HPDE6-E6E7 (cell line): ENCODE measurements at regions not wholly inside any gene's neighbourhood (a gene's known extent, or its start where the extent isn't known, plus 50 kb on each side); places are given as distances from the start of the nearest gene placed in this dataset.
"Not testable (repeated sequence)": the region's sequence is repeated elsewhere in the genome, so short reads cannot be mapped to it uniquely, and the experiment has no call there.

Experiments used
- DNase-seq: peaks from one replicate; pipeline ENCODE4 v3.0.0; 2011; ENCODE audit warnings: missing footprints; ENCODE audit errors: extremely low spot score

- DNase-seq = no peak
Observed at GRCh38 chr16:5220705-5221104, 123.1 kb upstream of the EEF2KMT start.

GRCh38 chr16:5216441-5217080 lies 119.0 kb upstream of the EEF2KMT start:
- no peak for DNase-seq

- no peak for DNase-seq
Observed at GRCh38 chr16:5215901-5216300, 118.3 kb upstream of the EEF2KMT start.

GRCh38 chr16:5214466-5214865 lies 116.9 kb upstream of the EEF2KMT start:
- DNase-seq = no peak

GRCh38 chr16:5212501-5212900 lies 114.9 kb upstream of the EEF2KMT start:
- DNase-seq = not testable (repeated sequence)

GRCh38 chr16:5207862-5208498 lies 110.4 kb upstream of the EEF2KMT start:
- not testable (repeated sequence) for DNase-seq

- no peak for DNase-seq
Observed at GRCh38 chr16:5207001-5207523, 109.5 kb upstream of the EEF2KMT start.

GRCh38 chr16:5206331-5206990 lies 108.9 kb upstream of the EEF2KMT start:
- DNase-seq = no peak

GRCh38 chr16:5205361-5206040 lies 107.9 kb upstream of the EEF2KMT start:
- no peak for DNase-seq

- not testable (repeated sequence) for DNase-seq
Observed at GRCh38 chr16:5203675-5204074, 106.1 kb upstream of the EEF2KMT start.

GRCh38 chr16:5200123-5200522 lies 102.5 kb upstream of the EEF2KMT start:
- DNase-seq = no peak

- DNase-seq = no peak
Observed at GRCh38 chr16:5196204-5196603, 98.6 kb upstream of the EEF2KMT start.

GRCh38 chr16:5193861-5194260 lies 96.3 kb upstream of the EEF2KMT start:
- DNase-seq = no peak

GRCh38 chr16:5188989-5189352 lies 91.4 kb upstream of the EEF2KMT start:
- no peak for DNase-seq

GRCh38 chr16:5188318-5188988 lies 90.9 kb upstream of the EEF2KMT start:
- no peak for DNase-seq

GRCh38 chr16:5187402-5187952 lies 89.9 kb upstream of the EEF2KMT start:
- DNase-seq = no peak

GRCh38 chr16:5186381-5186903 lies 88.8 kb upstream of the EEF2KMT start:
- no peak for DNase-seq

- no peak for DNase-seq
Observed at GRCh38 chr16:5176505-5176904, 78.9 kb upstream of the EEF2KMT start.

GRCh38 chr16:5175266-5175665 lies 77.7 kb upstream of the EEF2KMT start:
- no peak for DNase-seq

GRCh38 chr16:5166486-5166885 lies 68.9 kb upstream of the EEF2KMT start:
- DNase-seq = no peak

GRCh38 chr16:5165429-5165828 lies 67.8 kb upstream of the EEF2KMT start:
- DNase-seq = not testable (repeated sequence)
